HG03469 (cell line): ENCODE measurements at regions not wholly inside any gene's neighbourhood (a gene's known extent, or its start where the extent isn't known, plus 50 kb on each side); places are given as distances from the start of the nearest gene placed in this dataset.
"Not testable (repeated sequence)": the region's sequence is repeated elsewhere in the genome, so short reads cannot be mapped to it uniquely, and the experiment has no call there.

Source experiments
- ATAC-seq: cut with Tn5 transposase; IDR thresholded peaks from one replicate; pipeline ENCODE4 v1.9.1; 2021; ENCODE audit warnings: mild to moderate bottlenecking, moderate library complexity, moderate number of reproducible peaks; ENCODE audit not compliant: unreplicated experiment

DNA sequence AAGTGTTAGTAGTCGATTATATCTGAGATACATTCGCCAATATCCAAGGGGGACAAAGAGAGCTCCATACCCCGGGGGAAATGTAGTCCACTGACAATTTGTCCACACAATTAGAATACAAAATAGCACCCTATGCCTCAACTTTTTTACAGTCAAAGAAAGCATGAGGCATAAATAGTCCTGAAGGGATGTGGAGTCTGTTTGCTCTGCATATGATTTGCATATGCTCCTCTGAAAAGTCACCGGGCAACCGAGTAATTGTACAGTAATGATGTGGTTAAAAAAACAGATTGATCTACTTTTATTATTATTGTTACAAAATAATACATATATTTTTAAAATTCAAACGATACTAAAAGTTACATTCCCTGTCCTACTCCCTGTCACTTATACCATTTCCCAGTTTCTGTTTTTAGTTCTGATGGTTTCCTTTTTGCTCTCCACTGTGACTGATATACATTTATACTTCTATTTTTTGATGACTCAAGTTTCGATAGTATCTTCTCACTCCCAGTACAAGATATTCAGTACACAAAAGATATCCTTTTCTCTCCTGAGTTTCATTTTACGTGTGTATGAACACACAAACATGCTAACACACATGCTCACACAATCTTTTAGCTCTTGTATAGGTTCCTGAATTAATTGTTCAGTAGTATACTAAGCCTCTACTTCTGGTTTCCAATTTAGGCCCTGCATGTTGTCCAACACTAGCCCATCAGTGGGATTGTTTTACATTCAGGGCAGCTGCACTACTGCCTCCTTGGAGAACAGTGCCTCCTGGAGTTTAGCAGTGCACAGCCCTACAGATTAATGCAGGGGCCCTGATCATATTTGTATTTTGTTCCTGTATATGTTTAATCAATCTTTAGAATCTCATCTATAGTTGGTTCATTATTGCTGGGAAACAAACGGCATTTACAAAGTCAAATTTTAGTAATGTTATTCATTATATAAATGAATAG lies 130.9 kb downstream of the TES start:
- no peak for ATAC-seq

GRCh38 chr7:116342125-116342524 lies 131.8 kb downstream of the TES start:
- no peak for ATAC-seq

- ATAC-seq = no peak
These were observed 137.0 kb downstream of the TES start for GRCh38 chr7:116347151-116347832.

DNA sequence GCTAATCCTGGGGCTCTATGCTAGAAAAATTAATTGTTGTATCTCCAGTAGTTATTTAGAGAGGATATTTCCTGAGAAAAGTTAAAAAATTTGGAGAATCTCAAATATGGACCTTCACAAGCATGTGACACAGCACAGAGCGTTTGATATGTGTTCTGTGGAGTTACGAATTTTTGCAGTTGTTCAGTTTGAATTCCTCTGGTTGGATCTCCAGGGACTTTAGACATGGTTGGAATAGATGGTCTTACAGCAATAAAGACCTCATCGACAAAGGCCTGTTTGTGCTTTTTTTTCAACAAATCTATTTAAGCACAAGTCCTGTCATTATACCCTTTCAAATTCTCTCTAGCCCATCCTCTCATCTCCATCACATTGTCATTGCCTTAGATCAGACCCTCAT lies 138.0 kb downstream of the TES start:
- no peak for ATAC-seq

GRCh38 chr7:116351966-116352365 lies 141.6 kb downstream of the TES start:
- ATAC-seq = no peak

GRCh38 chr7:116353647-116354046 lies 143.3 kb downstream of the TES start:
- ATAC-seq = no peak

- no peak for ATAC-seq
These were observed 143.8 kb downstream of the TES start for GRCh38 chr7:116354171-116354545.

GRCh38 chr7:116354546-116355423 lies 144.4 kb downstream of the TES start:
- no peak for ATAC-seq

DNA sequence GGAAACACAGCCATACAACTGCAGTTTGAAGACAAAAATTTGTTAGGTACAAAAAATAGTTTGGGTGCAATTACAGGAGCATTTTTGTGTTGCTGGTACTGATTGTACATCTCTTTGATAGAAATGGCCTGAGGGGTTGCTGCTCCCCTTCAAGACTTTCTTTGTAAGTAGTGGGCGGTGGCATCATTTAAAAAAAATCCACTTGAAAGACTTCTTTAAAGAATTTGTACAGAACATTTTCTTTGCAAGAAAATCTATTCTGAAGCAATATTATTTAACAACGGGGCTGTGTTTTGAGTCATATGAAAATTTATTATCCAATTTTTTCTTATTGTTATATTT lies 144.1 kb upstream of the CAV2 start:
- no peak for ATAC-seq

- no peak for ATAC-seq
These were observed 143.1 kb upstream of the CAV2 start for GRCh38 chr7:116356333-116356965.

GRCh38 chr7:116356979-116357378 lies 142.6 kb upstream of the CAV2 start:
- ATAC-seq = no peak

DNA sequence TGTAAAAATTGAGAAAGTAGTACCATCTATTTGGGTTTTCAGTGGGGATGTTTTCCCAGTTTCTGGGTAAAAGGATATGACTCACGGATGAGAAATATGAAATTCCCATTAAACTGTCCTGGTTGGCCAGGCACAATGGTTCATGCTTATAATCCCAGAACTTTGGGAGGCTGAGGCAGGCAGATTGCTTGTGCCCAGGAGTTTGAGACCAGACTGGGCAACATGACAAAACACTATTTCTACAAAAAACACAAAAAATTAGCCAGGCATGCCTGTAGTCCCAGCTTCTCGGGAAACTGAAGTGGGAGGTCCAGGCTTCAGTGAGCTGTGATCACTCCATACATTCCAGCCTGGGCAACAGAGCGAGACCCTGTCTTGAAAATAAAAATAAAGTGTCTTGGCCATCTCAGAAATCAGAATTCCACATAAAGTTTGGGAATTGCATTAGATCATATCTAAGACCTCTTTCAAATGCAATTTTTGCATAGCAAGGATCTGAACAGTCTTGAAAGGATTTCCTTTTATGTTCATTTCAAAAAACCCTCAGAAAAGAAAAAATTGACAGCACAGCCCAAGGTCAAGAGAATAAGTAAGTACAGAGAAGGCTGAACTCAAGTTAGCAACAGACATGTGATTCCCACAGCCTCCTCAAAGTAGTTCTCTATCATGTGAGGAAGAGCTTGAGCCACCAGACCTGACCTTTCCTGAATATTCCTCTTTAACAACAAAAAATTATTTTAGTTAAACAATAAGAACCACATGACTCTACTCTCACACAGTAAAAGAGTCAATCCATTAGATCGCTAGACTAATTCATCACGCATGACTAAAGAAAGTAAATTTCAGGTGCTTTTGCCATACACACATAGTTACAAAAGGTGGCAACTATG lies 141.5 kb upstream of the CAV2 start:
- ATAC-seq = no peak

GRCh38 chr7:116361767-116362166 lies 137.8 kb upstream of the CAV2 start:
- ATAC-seq = no peak

- ATAC-seq = no peak
These were observed 135.7 kb upstream of the CAV2 start for GRCh38 chr7:116363637-116364432.

GRCh38 chr7:116364469-116364868 lies 135.1 kb upstream of the CAV2 start:
- no peak for ATAC-seq

- ATAC-seq = no peak
These were observed 133.7 kb upstream of the CAV2 start for GRCh38 chr7:116365797-116366196.

DNA sequence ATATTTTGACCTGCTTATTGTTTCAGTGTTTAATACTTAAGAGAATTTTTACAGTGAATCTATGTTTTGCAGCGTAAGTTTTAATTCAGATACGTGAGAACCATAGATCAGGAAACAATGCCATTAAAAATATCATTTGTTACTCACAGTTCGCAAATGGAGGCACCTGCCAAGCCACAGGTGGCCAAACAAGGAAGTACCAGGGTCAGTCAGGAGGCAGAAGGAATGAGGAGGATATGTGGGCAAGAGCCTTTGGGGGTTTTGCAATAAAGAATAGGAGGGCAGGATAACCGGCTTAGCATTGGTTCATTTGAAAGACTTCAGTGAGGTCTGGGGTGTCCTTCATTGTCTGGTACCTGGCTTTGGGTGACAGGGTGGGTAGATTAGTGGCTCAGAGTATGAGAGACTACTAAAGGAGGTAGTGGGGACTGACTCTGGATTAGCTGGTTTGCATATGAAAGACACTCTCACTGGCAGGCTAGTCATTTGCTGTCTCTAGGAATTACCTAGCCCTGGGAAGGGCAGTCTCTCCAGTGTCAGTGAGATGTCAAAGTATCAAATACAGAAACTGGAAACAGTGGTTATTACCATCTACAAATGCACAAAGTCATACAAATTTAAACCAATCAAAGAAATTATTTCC lies 132.2 kb upstream of the CAV2 start:
- ATAC-seq = no peak

- ATAC-seq = no peak
These were observed 130.6 kb upstream of the CAV2 start for GRCh38 chr7:116368965-116369364.

GRCh38 chr7:116371536-116371935 lies 128.0 kb upstream of the CAV2 start:
- ATAC-seq = not testable (repeated sequence)
